ENCODE measurements at regions not wholly inside any gene's neighbourhood (a gene's known extent, or its start where the extent isn't known, plus 50 kb on each side); places are given as distances from the start of the nearest gene placed in this dataset.

- H3K9me3 ChIP-seq (replicated peaks): no peaks in the 10 kb centered on the region
- no peak overlapping the region for H3K27ac ChIP-seq (replicated peaks)
- TF ChIP-seq CTCF (IDR thresholded peaks at IDR 0.05; ENCODE audit: borderline replicate concordance): no peak
- intact Hi-C loops (cut with micrococcal nuclease): no loop called here
- H3K4me3 ChIP-seq: no peak overlapping the region
- H3K4me1 ChIP-seq: no peaks in the 10 kb centered on the region
- H3K27me3 ChIP-seq (ENCODE audit: low read depth): no peaks in the 10 kb centered on the region
- DNase-seq: no peak
- no peaks in the 10 kb centered on the region for H3K36me3 ChIP-seq
These were observed 301.1 kb downstream of the PRR16 start for GRCh38 chr5:120765189-120765588.

DNA sequence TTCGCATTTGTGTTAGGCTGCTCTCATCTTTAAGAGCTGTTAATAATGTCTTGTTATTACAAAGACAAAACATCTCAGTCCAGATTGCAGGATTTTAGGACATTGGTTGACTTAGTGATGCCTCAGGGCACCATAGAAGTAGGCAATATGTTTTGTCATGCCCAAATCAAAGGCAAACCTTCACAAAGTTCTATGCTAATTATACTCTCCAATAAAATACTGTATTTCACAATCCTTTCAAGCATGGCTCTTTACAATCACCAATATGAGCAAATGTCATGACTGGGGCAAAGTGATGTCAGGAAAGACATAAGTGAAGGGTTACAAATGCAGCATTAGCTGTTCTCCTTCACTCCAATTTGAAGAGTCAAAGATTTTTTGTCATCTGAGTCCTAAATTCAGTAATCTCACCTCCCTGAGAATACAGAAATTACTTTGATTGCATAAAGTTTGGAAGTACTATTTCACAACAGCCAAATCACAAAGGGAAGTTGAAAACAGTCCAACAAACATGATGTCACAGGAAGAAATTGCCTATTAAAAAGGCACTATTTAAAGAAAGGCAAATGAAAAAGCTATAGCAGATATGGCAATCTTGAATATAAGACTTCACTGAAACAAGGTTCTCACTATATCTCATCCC, 303.2 kb downstream of the PRR16 start:
- Histone ChIP-seq H3K27ac (replicated peaks) (no peak overlapping the region), H3K27me3 (ENCODE audit: low read depth) (no peaks in the 10 kb centered on the region), H3K4me1 (no peaks in the 10 kb centered on the region), H3K4me3 (no peak overlapping the region), H3K9me3 (replicated peaks) (no peaks in the 10 kb centered on the region), H3K36me3 (no peaks in the 10 kb centered on the region)
- DNase-seq: no peak
- intact Hi-C loops (cut with micrococcal nuclease): no loop called here
- TF ChIP-seq CTCF (IDR thresholded peaks at IDR 0.05; ENCODE audit: borderline replicate concordance): no peak

DNA sequence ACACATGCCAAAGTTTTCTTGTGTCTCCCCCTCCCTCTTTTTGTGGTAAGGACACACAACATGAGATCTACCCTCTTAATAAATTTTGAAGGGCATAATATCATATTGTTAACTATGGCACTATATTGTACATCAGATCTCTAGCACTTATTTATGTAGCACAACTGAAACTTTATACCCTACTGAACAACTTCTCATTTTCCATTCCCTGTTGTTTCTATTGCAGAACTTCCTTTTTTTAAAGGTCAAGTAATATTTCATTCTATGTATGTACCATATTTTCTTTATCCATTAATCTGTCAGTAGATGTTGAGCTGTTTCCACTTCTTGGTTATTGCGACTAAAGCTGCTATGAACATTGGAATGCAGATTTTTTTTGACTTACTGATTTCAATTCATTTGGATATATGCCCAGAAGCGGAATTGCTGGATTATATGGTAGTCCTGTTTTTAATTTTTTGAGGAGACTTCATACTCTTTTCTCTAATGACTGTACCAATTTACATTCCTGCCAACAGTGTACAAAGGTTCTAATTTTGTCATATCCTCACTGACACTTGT, 305.3 kb downstream of the PRR16 start:
- Histone ChIP-seq H3K4me3 (no peak overlapping the region), H3K9me3 (replicated peaks) (no peaks in the 10 kb centered on the region), H3K27ac (replicated peaks) (no peak overlapping the region), H3K36me3 (no peaks in the 10 kb centered on the region), H3K27me3 (ENCODE audit: low read depth) (no peaks in the 10 kb centered on the region), H3K4me1 (no peaks in the 10 kb centered on the region)
- no peak for TF ChIP-seq CTCF (IDR thresholded peaks at IDR 0.05; ENCODE audit: borderline replicate concordance)
- intact Hi-C loops (cut with micrococcal nuclease): no loop called here
- DNase-seq: no peak

DNA sequence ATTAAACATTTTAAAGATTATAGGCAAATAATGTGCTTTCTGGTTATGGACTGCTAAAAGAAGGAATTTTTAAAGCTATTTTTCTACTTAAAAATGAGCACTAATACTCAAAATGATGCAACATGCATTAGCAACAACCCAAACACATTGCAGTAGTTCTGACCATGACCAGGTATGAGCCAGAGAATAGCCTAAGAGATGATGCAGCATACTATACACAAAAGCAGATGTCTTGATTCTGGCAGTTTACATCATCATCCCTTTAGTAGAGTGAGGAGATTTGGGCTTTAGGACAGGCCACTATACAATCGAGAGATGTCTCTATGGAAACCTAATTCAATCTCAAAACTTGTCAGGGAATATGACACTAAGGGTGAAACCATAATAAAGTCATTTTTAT, 307.1 kb downstream of the PRR16 start:
- intact Hi-C loops (cut with micrococcal nuclease): no loop called here
- H3K27ac ChIP-seq (replicated peaks): no peak overlapping the region
- no peaks in the 10 kb centered on the region for H3K9me3 ChIP-seq (replicated peaks)
- no peaks in the 10 kb centered on the region for H3K27me3 ChIP-seq (ENCODE audit: low read depth)
- H3K4me3 ChIP-seq: no peak overlapping the region
- no peak for TF ChIP-seq CTCF (IDR thresholded peaks at IDR 0.05; ENCODE audit: borderline replicate concordance)
- H3K4me1 ChIP-seq: no peaks in the 10 kb centered on the region
- no peak for DNase-seq
- no peaks in the 10 kb centered on the region for H3K36me3 ChIP-seq

GRCh38 chr5:120778491-120779484, 314.7 kb downstream of the PRR16 start:
- intact Hi-C loops (cut with micrococcal nuclease): no loop called here
- Histone ChIP-seq H3K27me3 (ENCODE audit: low read depth) (no peaks in the 10 kb centered on the region), H3K9me3 (replicated peaks) (no peaks in the 10 kb centered on the region), H3K4me3 (no peak overlapping the region), H3K27ac (replicated peaks) (no peak overlapping the region), H3K36me3 (no peaks in the 10 kb centered on the region), H3K4me1 (no peaks in the 10 kb centered on the region)
- no peak for DNase-seq
- no peak for TF ChIP-seq CTCF (IDR thresholded peaks at IDR 0.05; ENCODE audit: borderline replicate concordance)

All from left ventricle myocardium inferior (tissue), 1 donor.